ENCODE measurements at regions not wholly inside any gene's neighbourhood (a gene's known extent, or its start where the extent isn't known, plus 50 kb on each side); places are given as distances from the start of the nearest gene placed in this dataset.

- TF ChIP-seq POU5F1 (IDR thresholded peaks at IDR 0.05; ENCODE audit: borderline replicate concordance, low read depth, low read length, partially characterized antibody) (no peak), HMGN3 (IDR thresholded peaks at IDR 0.05; ENCODE audit: borderline replicate concordance, extremely low read depth, insufficient read length, low read depth, low read length) (peak; percentile 13), RBM34 (IDR thresholded peaks at IDR 0.05; ENCODE audit: borderline replicate concordance, insufficient read depth, low read length) (no peak), ZMIZ1 (IDR thresholded peaks at IDR 0.05; ENCODE audit: low read depth in 2 of 2, low read length in 2 of 2) (0 out of 4 replicates have a peak, but pooled peaks of 1 of the 2 experiments have one; percentile 14), PHB2 (IDR thresholded peaks at IDR 0.05; ENCODE audit: low read depth) (no peak), ESRRA (IDR thresholded peaks at IDR 0.05; ENCODE audit: borderline replicate concordance, low read depth) (peak; percentile 67; the same call in 1 of the 2 replicates), HES1 (IDR thresholded peaks at IDR 0.05; ENCODE audit: low read depth) (no peak), ZNF197 (CRISPR knock-in tag; IDR thresholded peaks at IDR 0.05; ENCODE audit: low read depth) (no peak), ZBTB26 (CRISPR knock-in tag; IDR thresholded peaks at IDR 0.05) (no peak), HSF4 (CRISPR knock-in tag; IDR thresholded peaks at IDR 0.05; ENCODE audit: borderline replicate concordance) (no peak), ZZZ3 (IDR thresholded peaks at IDR 0.05) (no peak), HBP1 (CRISPR knock-in tag; IDR thresholded peaks at IDR 0.05) (no peak), ZNF282 (CRISPR knock-in tag; IDR thresholded peaks at IDR 0.05) (no peak), ETV6 (IDR thresholded peaks at IDR 0.05; ENCODE audit: borderline replicate concordance in 1 of 2, low read depth in 2 of 2, low read length in 1 of 2) (no peak), ETV6 (CRISPR knock-in tag; IDR thresholded peaks at IDR 0.05; ENCODE audit: borderline replicate concordance) (no peak), XRCC4 (IDR thresholded peaks at IDR 0.05; ENCODE audit: extremely low read depth, insufficient read depth, insufficient read length) (no peak), BCLAF1 (IDR thresholded peaks at IDR 0.05; ENCODE audit: borderline replicate concordance in 1 of 2, control insufficient read depth in 1 of 2, low read depth in 2 of 2, low read length in 1 of 2) (0 out of 4 replicates have a peak, but pooled peaks of 1 of the 2 experiments have one; percentile 49)
Measured at GRCh38 chr13:108572782-108573211, 56.6 kb upstream of the MYO16 start (continued).

Data from K562 (cell line).